SU-DHL-6 (cell line): ENCODE measurements at regions not wholly inside any gene's neighbourhood (a gene's known extent, or its start where the extent isn't known, plus 50 kb on each side); places are given as distances from the start of the nearest gene placed in this dataset.
"Not testable (repeated sequence)": the region's sequence is repeated elsewhere in the genome, so short reads cannot be mapped to it uniquely, and the experiment has no call there.

Experiments
- H2AFZ ChIP-seq: fragments of 200-600 bp; sonication (generic); 2 replicates; pipeline ENCODE4 v1.6.1; 2014; ENCODE audit warnings: low read depth, mild to moderate bottlenecking, moderate library complexity, mixed read lengths, antibody characterized with exemption, low read length; ENCODE audit not compliant: severe bottlenecking
- H3F3A ChIP-seq: fragments of 200-600 bp; shearing (Covaris generic); 2 replicates; pipeline ENCODE4 v1.6.0; 2016; ENCODE audit warnings: antibody characterized with exemption, mild to moderate bottlenecking; ENCODE audit not compliant: insufficient read depth
- H3K27ac ChIP-seq: fragments of 200-600 bp; sonication (generic); 2 replicates; pipeline ENCODE4 v1.5.1; 2016; ENCODE audit warnings: low read depth, mild to moderate bottlenecking, low read length, moderate library complexity, mixed read lengths
- H3K27me3 ChIP-seq: fragments of 200-600 bp; sonication (generic), shearing (Covaris generic); 2 replicates; pipeline ENCODE4 v1.6.0; 2014; ENCODE audit warnings: mild to moderate bottlenecking, low read length
- H3K36me3 ChIP-seq: fragments of 200-600 bp; sonication (generic); 2 replicates; pipeline ENCODE4 v1.6.1; 2014; ENCODE audit warnings: mild to moderate bottlenecking, low read length, mixed read lengths
- H3K4me2 ChIP-seq: fragments of 300-600, 200-600 bp; shearing (Covaris generic), sonication (generic); 2 replicates; pipeline ENCODE4 v1.6.0; 2014; ENCODE audit warnings: low read length, low read depth, mild to moderate bottlenecking; ENCODE audit not compliant: poor library complexity, severe bottlenecking
- H3K4me3 ChIP-seq: fragments of 200-600 bp; sonication (generic); 2 replicates; pipeline ENCODE4 v1.5.1; 2014; ENCODE audit warnings: antibody characterized with exemption, low read length, mild to moderate bottlenecking, mixed read lengths; ENCODE audit not compliant: insufficient read depth, poor library complexity, severe bottlenecking
- H3K79me2 ChIP-seq: fragments of 200-600 bp; sonication (generic); 2 replicates; pipeline ENCODE4 v1.6.1; 2014; ENCODE audit warnings: mild to moderate bottlenecking, low read length, moderate library complexity; ENCODE audit not compliant: insufficient read depth
- H3K9ac ChIP-seq: fragments of 200-600 bp; sonication (generic); 2 replicates; pipeline ENCODE4 v1.7.0; 2014; ENCODE audit warnings: mild to moderate bottlenecking, low read length
- H3K9me2 ChIP-seq: fragments of 200-600 bp; sonication (generic); replicated peaks from 2 replicates; pipeline ENCODE4 v1.6.1; 2014; ENCODE audit warnings: low read length; ENCODE audit not compliant: insufficient read depth
- H3K9me3 ChIP-seq: fragments of 200-600 bp; sonication (generic); 2 replicates; pipeline ENCODE4 v1.6.1; 2014; ENCODE audit warnings: low read length, mixed read lengths; ENCODE audit not compliant: insufficient read depth
- H4K20me1 ChIP-seq: fragments of 200-600 bp; sonication (generic); 2 replicates; pipeline ENCODE4 v1.6.1; 2014; ENCODE audit warnings: low read depth, mild to moderate bottlenecking, antibody characterized with exemption, low read length, moderate library complexity, mixed read lengths
- CTCF ChIP-seq: fragments of 200-600 bp; sonication (generic); IDR thresholded peaks from one replicate; pipeline ENCODE4 v1.5.1; 2017; ENCODE audit warnings: antibody characterized with exemption, mild to moderate bottlenecking, low read length, moderate library complexity; ENCODE audit not compliant: insufficient read depth, poor library complexity, severe bottlenecking
- EZH2phosphoT487 ChIP-seq: fragments of 200-600 bp; sonication (generic), shearing (Covaris generic); conservative IDR thresholded peaks from 2 replicates; pipeline ENCODE4 v1.6.1; 2018; ENCODE audit warnings: mild to moderate bottlenecking, antibody characterized with exemption, low read length, moderate library complexity, mixed read lengths

GRCh38 chr5:23996525-23996924, 489.1 kb downstream of the PRDM9 start:
- no peaks in the 10 kb centered on the region for H3K9me3 ChIP-seq
- peak overlapping the region; percentile 57 for H2AFZ ChIP-seq
- no peak overlapping the region for H3K4me2 ChIP-seq
- H3K9me2 ChIP-seq = no peaks in the 10 kb centered on the region
- H3K9ac ChIP-seq = no peak overlapping the region
- H3F3A ChIP-seq = no peaks in the 10 kb centered on the region
- H4K20me1 ChIP-seq = no peaks in the 10 kb centered on the region
- TF ChIP-seq CTCF = no peak
- TF ChIP-seq EZH2phosphoT487 = no peak
- H3K36me3 ChIP-seq = no peaks in the 10 kb centered on the region
- H3K4me3 ChIP-seq = no peak overlapping the region
- H3K79me2 ChIP-seq = no peaks in the 10 kb centered on the region
- no peaks in the 10 kb centered on the region for H3K27me3 ChIP-seq
- H3K27ac ChIP-seq = no peak overlapping the region

- H2AFZ ChIP-seq = peak overlapping the region; percentile 71
- H3K27ac ChIP-seq = no peak overlapping the region
- no peaks in the 10 kb centered on the region for H3K79me2 ChIP-seq
- H3F3A ChIP-seq = no peaks in the 10 kb centered on the region; the same call in 1 of the 2 replicates
- no peaks in the 10 kb centered on the region for H4K20me1 ChIP-seq
- no peak overlapping the region for H3K9ac ChIP-seq
- no peak overlapping the region for H3K4me3 ChIP-seq
- H3K27me3 ChIP-seq = no peaks in the 10 kb centered on the region
- no peaks in the 10 kb centered on the region for H3K36me3 ChIP-seq
- H3K9me3 ChIP-seq = no peaks in the 10 kb centered on the region
- TF ChIP-seq CTCF (peak; percentile 14), EZH2phosphoT487 (no peak)
- H3K9me2 ChIP-seq = no peaks in the 10 kb centered on the region
- H3K4me2 ChIP-seq = no peak overlapping the region
These were observed 498.0 kb downstream of the PRDM9 start for GRCh38 chr5:24005384-24005783.

- H3K9ac ChIP-seq, H3K27ac ChIP-seq, H3K79me2 ChIP-seq, H3K36me3 ChIP-seq, H4K20me1 ChIP-seq, H3K4me3 ChIP-seq, H3K27me3 ChIP-seq, H3K9me3 ChIP-seq, H3K4me2 ChIP-seq, H3F3A ChIP-seq, H2AFZ ChIP-seq, H3K9me2 ChIP-seq: not testable (repeated sequence)
These were observed 510.3 kb downstream of the PRDM9 start for GRCh38 chr5:24017710-24018109.

GRCh38 chr5:24026288-24026687, 518.9 kb downstream of the PRDM9 start:
- Histone ChIP-seq H4K20me1 (no peaks in the 10 kb centered on the region), H3K9me3 (no peaks in the 10 kb centered on the region), H3F3A (no peaks in the 10 kb centered on the region), H3K36me3 (no peaks in the 10 kb centered on the region), H3K79me2 (no peaks in the 10 kb centered on the region), H3K4me2 (no peak overlapping the region), H3K4me3 (no peak overlapping the region), H3K9ac (no peak overlapping the region), H2AFZ (no peak overlapping the region), H3K27me3 (no peaks in the 10 kb centered on the region), H3K9me2 (no peaks in the 10 kb centered on the region), H3K27ac (no peak overlapping the region)
- no peak for TF ChIP-seq EZH2phosphoT487
- TF ChIP-seq CTCF = no peak
